A549 (cell line): ENCODE measurements at regions not wholly inside any gene's neighbourhood (a gene's known extent, or its start where the extent isn't known, plus 50 kb on each side); places are given as distances from the start of the nearest gene placed in this dataset.

Experiments used
- CBX8 ChIP-seq: fragments of 200-600 bp; sonication (generic); IDR thresholded peaks from 2 replicates; pipeline ENCODE4 v1.6.1; 2016
- CEBPB ChIP-seq, 2 experiments: fragments of >200 bp in 1 of 2; sonication (Bioruptor Twin) in 1 of 2; formaldehyde crosslinking in 1 of 2; IDR thresholded peaks; 2 replicates each; pipeline ENCODE4 v1.6.1; 2012 to 2016
- FOSL2 ChIP-seq, 2 experiments: fragments of 450-650 bp in 1 of 2; fragments of >200 bp in 1 of 2; sonication (Bioruptor Twin) in 1 of 2; formaldehyde crosslinking; IDR thresholded peaks; 2 replicates each; pipeline versions ENCODE4 v1.5.0 to v1.6.1; 2016 to 2020; ENCODE audit warnings: mild to moderate bottlenecking in 1 of 2, moderate library complexity in 1 of 2
- FOXS1 ChIP-seq: fragments of 250-450 bp; sonication (Bioruptor Pico); IDR thresholded peaks from 2 replicates; pipeline ENCODE4 v1.5.0; 2020; ENCODE audit warnings: mild to moderate bottlenecking, moderate library complexity
- HEYL ChIP-seq: fragments of 250-450 bp; sonication (Bioruptor Pico); IDR thresholded peaks from 2 replicates; pipeline ENCODE4 v1.8.0; 2021; ENCODE audit warnings: mild to moderate bottlenecking, moderate library complexity
- HOXB13 ChIP-seq: fragments of 250-450 bp; sonication (Bioruptor Pico); IDR thresholded peaks from 2 replicates; pipeline ENCODE4 v1.5.0; 2020; ENCODE audit warnings: low read depth, mild to moderate bottlenecking, moderate library complexity
- JUN ChIP-seq, 2 experiments: fragments of >200 bp; sonication (Bioruptor Twin); formaldehyde crosslinking; IDR thresholded peaks; 2 replicates in 1 of 2; 3 replicates in 1 of 2; pipeline ENCODE4 v1.6.1; 2016 to 2017
- JUNB ChIP-seq: fragments of >200 bp; sonication (Bioruptor Twin); formaldehyde crosslinking; IDR thresholded peaks from 2 replicates; pipeline ENCODE4 v1.6.1; 2016
- KDM1A ChIP-seq: fragments of 200-600 bp; sonication (generic); IDR thresholded peaks from 2 replicates; pipeline ENCODE4 v1.6.1; 2016; ENCODE audit warnings: low read depth, mild to moderate bottlenecking
- NFE2L2 ChIP-seq: fragments of 150-350 bp; conservative IDR thresholded peaks from 2 replicates; pipeline ENCODE4 v1.6.1; 2014; ENCODE audit warnings: low read length
- NPAS2 ChIP-seq: fragments of 250-450 bp; sonication (Bioruptor Pico); IDR thresholded peaks from 2 replicates; pipeline ENCODE4 v1.8.0; 2022; ENCODE audit warnings: mild to moderate bottlenecking, moderate library complexity, borderline replicate concordance
- PHF8 ChIP-seq: fragments of 200-600 bp; sonication (generic); IDR thresholded peaks from 2 replicates; pipeline ENCODE4 v1.6.1; 2016; ENCODE audit warnings: low read depth, mild to moderate bottlenecking, antibody characterized with exemption, moderate library complexity, borderline replicate concordance
- POLR2A ChIP-seq: IDR thresholded peaks from 2 replicates; pipeline ENCODE4 v1.6.1; 2012; ENCODE audit warnings: mild to moderate bottlenecking, low read length
- RAD21 ChIP-seq, 2 experiments: fragments of >200 bp in 1 of 2; sonication (Bioruptor Twin) in 1 of 2; formaldehyde crosslinking in 1 of 2; IDR thresholded peaks in 1 of 2; conservative IDR thresholded peaks in 1 of 2; 2 replicates in 1 of 2; 3 replicates in 1 of 2; pipeline ENCODE4 v1.6.1; 2012 to 2018; ENCODE audit warnings: inconsistent platforms in 1 of 2
- RARB ChIP-seq: fragments of 250-450 bp; sonication (Bioruptor Pico); IDR thresholded peaks from 2 replicates; pipeline ENCODE4 v1.8.0; 2021; ENCODE audit warnings: mild to moderate bottlenecking, moderate library complexity
- RFX5 ChIP-seq: fragments of 450-650 bp; IDR thresholded peaks from 2 replicates; pipeline ENCODE4 v1.7.1; 2014; ENCODE audit warnings: antibody characterized with exemption, mild to moderate bottlenecking, moderate library complexity
- RNF2 ChIP-seq: fragments of 200-600 bp; sonication (generic); IDR thresholded peaks from 2 replicates; pipeline ENCODE4 v1.6.1; 2016; ENCODE audit warnings: low read depth, mild to moderate bottlenecking, antibody characterized with exemption, moderate library complexity, borderline replicate concordance
- SMC3 ChIP-seq: fragments of >200 bp; sonication (Bioruptor Twin); formaldehyde crosslinking; IDR thresholded peaks from 3 replicates; pipeline ENCODE4 v1.6.1; 2018; ENCODE audit warnings: inconsistent platforms
- TFCP2L1 ChIP-seq: fragments of 250-450 bp; sonication (Bioruptor Pico); IDR thresholded peaks from 2 replicates; pipeline ENCODE4 v1.5.0; 2021; ENCODE audit warnings: mild to moderate bottlenecking
- TF ChIP-seq, protein P1 (sequence below): IDR thresholded peaks from 2 replicates; pipeline ENCODE4 v1.6.1; 2012; ENCODE audit warnings: low read depth, borderline replicate concordance
- TF ChIP-seq, protein P2 (sequence below): IDR thresholded peaks from 2 replicates; pipeline ENCODE4 v1.6.1; 2012
- TF ChIP-seq, protein P3 (sequence below): fragments of >200 bp; sonication (Bioruptor Twin); formaldehyde crosslinking; IDR thresholded peaks from 3 replicates; pipeline ENCODE4 v1.6.1; 2016
- TF ChIP-seq, protein P4 (sequence below): fragments of 450-650 bp; IDR thresholded peaks from 2 replicates; pipeline ENCODE4 v1.6.1; 2014; ENCODE audit warnings: antibody characterized with exemption
- TF ChIP-seq, protein P5 (sequence below): IDR thresholded peaks from 2 replicates; pipeline ENCODE4 v1.6.1; 2012
- TF ChIP-seq, protein P6 (sequence below): fragments of >200 bp; sonication (Bioruptor Twin); formaldehyde crosslinking; IDR thresholded peaks from 3 replicates; pipeline ENCODE4 v1.5.1; 2016
- TF ChIP-seq, protein P7 (sequence below): fragments of 250-450 bp; sonication (Bioruptor Pico); IDR thresholded peaks from 2 replicates; pipeline ENCODE4 v1.5.0; 2020; ENCODE audit warnings: low read depth, mild to moderate bottlenecking, moderate library complexity

DNA sequence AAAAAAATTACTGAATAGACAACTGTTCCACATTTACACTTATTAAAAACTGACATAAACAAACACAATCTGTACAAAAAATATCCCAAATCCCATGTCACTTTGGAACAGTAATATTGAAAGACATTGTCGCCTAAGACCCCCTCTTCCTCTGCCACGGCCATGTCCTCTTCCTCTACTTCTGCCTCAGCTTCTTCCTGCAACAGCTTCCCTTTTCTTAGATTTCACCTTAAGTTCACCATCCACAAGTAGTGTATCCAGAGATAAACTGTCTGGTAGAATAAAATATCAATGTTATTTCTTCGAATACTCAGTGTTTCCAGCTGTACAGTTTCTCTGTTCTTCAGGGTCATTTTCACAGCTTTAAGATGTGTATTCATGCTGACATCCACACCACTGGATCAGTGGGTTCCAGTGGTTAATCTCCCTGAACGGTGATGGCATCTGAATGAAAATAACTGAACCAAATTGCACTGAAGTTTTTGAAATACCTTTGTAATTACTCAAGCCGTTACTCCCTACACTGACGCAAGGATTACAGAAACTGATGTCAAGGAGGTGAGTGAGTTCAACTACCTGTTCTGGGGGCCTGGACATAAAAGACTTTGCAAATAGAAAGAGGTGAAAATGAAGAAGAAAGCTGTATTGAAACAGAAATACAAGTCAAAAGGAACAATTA, 208.5 kb downstream of the C12orf50 start (continued):
- no peak for TF ChIP-seq HEYL
- TF ChIP-seq RFX5 = no peak
- TF ChIP-seq, protein P1, sequence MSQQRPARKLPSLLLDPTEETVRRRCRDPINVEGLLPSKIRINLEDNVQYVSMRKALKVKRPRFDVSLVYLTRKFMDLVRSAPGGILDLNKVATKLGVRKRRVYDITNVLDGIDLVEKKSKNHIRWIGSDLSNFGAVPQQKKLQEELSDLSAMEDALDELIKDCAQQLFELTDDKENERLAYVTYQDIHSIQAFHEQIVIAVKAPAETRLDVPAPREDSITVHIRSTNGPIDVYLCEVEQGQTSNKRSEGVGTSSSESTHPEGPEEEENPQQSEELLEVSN = no peak; the same call in 1 of the 2 replicates
- TF ChIP-seq RAD21 (conservative IDR thresholded peaks at IDR 0.05 in 1 of 2, IDR thresholded peaks at IDR 0.05 in 1 of 2) = peak; percentile 38 to 60
- no peak for TF ChIP-seq KDM1A
- no peak for TF ChIP-seq NFE2L2
- TF ChIP-seq, protein P2, sequence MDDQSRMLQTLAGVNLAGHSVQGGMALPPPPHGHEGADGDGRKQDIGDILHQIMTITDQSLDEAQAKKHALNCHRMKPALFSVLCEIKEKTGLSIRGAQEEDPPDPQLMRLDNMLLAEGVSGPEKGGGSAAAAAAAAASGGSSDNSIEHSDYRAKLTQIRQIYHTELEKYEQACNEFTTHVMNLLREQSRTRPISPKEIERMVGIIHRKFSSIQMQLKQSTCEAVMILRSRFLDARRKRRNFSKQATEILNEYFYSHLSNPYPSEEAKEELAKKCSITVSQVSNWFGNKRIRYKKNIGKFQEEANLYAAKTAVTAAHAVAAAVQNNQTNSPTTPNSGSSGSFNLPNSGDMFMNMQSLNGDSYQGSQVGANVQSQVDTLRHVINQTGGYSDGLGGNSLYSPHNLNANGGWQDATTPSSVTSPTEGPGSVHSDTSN = peak; percentile 74
- no peak for TF ChIP-seq POLR2A
- TF ChIP-seq, protein P3, sequence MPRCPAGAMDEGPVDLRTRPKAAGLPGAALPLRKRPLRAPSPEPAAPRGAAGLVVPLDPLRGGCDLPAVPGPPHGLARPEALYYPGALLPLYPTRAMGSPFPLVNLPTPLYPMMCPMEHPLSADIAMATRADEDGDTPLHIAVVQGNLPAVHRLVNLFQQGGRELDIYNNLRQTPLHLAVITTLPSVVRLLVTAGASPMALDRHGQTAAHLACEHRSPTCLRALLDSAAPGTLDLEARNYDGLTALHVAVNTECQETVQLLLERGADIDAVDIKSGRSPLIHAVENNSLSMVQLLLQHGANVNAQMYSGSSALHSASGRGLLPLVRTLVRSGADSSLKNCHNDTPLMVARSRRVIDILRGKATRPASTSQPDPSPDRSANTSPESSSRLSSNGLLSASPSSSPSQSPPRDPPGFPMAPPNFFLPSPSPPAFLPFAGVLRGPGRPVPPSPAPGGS = peak; percentile 87
- TF ChIP-seq JUNB = peak; percentile 83
- no peak for TF ChIP-seq RARB (CRISPR knock-in tag)
- peak; percentile 66 to 92; a peak in 3 of 4 replicates for TF ChIP-seq CEBPB (IDR thresholded peaks at IDR 0.05)
- no peak for TF ChIP-seq FOXS1
- TF ChIP-seq, protein P4, sequence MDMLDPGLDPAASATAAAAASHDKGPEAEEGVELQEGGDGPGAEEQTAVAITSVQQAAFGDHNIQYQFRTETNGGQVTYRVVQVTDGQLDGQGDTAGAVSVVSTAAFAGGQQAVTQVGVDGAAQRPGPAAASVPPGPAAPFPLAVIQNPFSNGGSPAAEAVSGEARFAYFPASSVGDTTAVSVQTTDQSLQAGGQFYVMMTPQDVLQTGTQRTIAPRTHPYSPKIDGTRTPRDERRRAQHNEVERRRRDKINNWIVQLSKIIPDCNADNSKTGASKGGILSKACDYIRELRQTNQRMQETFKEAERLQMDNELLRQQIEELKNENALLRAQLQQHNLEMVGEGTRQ = no peak
- no peak for TF ChIP-seq HOXB13 (CRISPR knock-in tag)
- TF ChIP-seq TFCP2L1 (CRISPR knock-in tag) = no peak
- no peak for TF ChIP-seq PHF8
- TF ChIP-seq, protein P5, sequence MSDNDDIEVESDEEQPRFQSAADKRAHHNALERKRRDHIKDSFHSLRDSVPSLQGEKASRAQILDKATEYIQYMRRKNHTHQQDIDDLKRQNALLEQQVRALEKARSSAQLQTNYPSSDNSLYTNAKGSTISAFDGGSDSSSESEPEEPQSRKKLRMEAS = peak; percentile 69
- TF ChIP-seq JUN (IDR thresholded peaks at IDR 0.05) = peak; percentile 62 to 93; a peak in 4 of 5 replicates
- TF ChIP-seq, protein P6, sequence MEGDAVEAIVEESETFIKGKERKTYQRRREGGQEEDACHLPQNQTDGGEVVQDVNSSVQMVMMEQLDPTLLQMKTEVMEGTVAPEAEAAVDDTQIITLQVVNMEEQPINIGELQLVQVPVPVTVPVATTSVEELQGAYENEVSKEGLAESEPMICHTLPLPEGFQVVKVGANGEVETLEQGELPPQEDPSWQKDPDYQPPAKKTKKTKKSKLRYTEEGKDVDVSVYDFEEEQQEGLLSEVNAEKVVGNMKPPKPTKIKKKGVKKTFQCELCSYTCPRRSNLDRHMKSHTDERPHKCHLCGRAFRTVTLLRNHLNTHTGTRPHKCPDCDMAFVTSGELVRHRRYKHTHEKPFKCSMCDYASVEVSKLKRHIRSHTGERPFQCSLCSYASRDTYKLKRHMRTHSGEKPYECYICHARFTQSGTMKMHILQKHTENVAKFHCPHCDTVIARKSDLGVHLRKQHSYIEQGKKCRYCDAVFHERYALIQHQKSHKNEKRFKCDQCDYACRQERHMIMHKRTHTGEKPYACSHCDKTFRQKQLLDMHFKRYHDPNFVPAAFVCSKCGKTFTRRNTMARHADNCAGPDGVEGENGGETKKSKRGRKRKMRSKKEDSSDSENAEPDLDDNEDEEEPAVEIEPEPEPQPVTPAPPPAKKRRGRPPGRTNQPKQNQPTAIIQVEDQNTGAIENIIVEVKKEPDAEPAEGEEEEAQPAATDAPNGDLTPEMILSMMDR = no peak
- peak; percentile 62; the same call in 1 of the 2 replicates for TF ChIP-seq FOSL2 (IDR thresholded peaks at IDR 0.05)
- TF ChIP-seq FOSL2 (CRISPR knock-in tag; IDR thresholded peaks at IDR 0.05) = peak; percentile 64
- TF ChIP-seq NPAS2 (CRISPR knock-in tag) = no peak
- TF ChIP-seq, protein P7, sequence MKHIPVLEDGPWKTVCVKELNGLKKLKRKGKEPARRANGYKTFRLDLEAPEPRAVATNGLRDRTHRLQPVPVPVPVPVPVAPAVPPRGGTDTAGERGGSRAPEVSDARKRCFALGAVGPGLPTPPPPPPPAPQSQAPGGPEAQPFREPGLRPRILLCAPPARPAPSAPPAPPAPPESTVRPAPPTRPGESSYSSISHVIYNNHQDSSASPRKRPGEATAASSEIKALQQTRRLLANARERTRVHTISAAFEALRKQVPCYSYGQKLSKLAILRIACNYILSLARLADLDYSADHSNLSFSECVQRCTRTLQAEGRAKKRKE = no peak
- peak; percentile 38; the same call in 1 of the 3 replicates for TF ChIP-seq SMC3
- no peak for TF ChIP-seq RNF2
- TF ChIP-seq CBX8 = no peak
